ENCODE measurements at regions not wholly inside any gene's neighbourhood (a gene's known extent, or its start where the extent isn't known, plus 50 kb on each side); places are given as distances from the start of the nearest gene placed in this dataset.

GRCh38 chr5:4319478-4320128 is 724.0 kb downstream of the IRX1 start:
- no peak for DNase-seq (ENCODE audit: low spot score)

DNA sequence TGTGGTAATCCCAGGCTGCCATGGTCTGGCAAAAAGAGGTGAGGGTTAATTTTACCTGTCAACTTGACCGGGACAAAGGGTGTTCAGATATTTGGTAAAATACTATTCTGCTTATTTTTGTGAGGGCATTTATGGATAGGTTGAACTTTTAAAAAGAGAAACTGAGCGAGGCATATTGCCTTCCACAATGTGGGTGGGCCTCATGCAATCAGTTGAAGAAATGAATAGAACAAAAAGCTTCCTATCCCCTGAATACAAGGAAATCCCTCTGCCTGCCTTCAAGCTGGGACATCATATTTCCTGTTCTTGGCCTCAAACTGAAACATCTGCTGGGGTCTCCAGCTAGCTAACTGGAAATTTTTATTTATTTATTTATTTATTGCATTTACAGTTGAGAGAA is 734.7 kb downstream of the IRX1 start:
- no peak for DNase-seq (ENCODE audit: low spot score)

GRCh38 chr5:4335078-4335477 is 739.4 kb downstream of the IRX1 start:
- DNase-seq (ENCODE audit: low spot score): no peak

- DNase-seq (ENCODE audit: low spot score): no peak
These were observed 741.9 kb downstream of the IRX1 start for GRCh38 chr5:4337519-4337918.

DNA sequence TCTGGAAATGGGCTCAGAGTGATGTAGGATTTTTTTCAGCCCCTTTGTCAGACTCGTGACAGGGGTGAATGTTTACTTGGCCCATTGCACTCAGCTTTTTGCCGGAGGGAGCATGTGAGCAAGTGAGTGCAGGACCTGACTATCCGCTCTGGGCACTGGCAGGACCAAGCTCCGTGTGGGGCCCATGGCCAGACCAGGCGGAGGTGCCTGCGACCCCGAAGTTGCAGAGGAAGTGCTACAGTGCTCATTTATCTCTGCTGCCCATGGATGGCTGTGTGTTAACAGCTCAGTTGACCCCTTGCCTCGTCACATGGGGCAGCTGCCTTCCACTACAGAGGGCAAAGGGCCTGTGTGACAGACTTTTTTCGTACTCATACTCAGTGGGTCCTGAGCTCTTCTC is 744.3 kb downstream of the IRX1 start:
- DNase-seq (ENCODE audit: low spot score): no peak

DNA sequence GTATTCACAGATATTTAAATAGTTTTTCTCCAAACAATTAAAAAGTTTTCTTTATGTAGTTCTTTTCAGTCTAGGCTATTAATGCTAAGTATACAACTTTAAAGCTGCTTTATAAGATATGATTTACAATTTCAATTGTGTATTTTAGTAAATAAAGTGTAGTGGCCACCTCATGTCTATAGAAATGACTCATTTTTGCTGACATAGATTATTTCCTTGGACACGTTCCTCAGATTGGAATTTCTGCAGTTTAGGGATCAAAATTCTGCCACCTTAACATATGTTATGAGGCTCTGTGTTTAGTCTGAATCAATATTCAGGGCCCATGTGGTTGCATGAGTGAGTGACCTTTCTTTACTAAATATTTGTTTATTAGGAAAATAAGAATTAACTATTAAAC is 750.2 kb downstream of the IRX1 start:
- DNase-seq (ENCODE audit: low spot score): no peak

- DNase-seq (ENCODE audit: low spot score): no peak
These were observed 752.8 kb downstream of the IRX1 start for GRCh38 chr5:4348423-4348822.

DNA sequence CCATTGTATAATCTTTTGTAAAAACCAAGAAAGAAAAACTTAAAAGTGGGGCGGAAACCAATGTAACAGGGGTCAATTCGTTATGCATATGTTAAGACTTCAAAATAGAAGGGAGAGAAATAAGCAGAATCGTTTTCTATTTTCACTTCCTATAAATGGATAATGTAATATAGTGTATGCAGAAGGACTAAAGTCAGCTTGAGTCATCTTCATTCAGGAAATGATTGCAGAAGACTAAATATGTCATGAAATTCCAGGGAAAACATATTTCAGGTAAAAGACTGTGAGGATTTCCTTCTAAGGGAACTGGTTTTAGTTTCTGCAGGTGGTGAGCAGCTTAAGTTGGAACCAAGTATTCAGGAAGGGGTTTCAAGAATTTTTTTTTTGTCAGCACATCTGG is 753.3 kb downstream of the IRX1 start:
- DNase-seq (ENCODE audit: low spot score): no peak

DNA sequence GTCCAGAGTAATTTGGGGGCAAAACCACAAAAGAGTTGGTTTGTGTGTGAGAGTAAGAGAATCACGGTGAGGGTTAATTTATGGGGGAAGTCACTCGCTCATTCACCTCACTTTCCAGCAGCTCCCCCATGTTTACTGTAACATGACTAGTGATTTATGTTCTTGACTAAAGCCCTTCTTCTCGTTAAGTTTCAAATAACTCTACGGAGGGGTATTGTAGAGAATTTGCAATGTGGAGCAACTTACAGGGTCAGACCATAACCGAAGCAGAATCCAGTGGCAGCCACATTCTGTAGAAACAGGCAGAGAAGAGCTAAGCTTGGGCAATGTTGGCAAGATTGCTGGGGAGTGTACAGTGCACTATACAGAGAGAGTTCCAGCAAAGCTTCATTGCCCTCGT is 760.6 kb downstream of the IRX1 start:
- DNase-seq (ENCODE audit: low spot score): no peak

DNA sequence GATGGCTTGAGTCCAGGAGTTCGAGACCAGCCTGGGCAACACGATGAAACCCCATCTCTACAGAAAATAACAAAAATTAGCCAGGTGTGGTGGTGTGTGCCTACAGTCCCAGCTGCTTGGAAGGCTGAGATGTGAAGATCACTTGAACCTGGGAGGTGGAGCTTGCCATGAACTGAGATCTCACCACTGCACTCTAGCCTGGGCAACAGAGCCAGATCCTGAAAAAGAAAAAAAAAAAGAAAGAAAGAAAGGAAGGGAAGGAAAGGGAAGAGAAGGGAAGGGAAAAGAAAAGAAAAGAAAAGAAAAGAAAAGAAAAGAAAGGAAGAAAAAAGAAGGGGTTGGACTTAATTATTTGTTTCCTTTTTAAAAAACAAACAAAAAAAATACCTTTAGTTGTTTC is 764.2 kb downstream of the IRX1 start:
- no peak for DNase-seq (ENCODE audit: low spot score)

- no peak for DNase-seq (ENCODE audit: low spot score)
These were observed 766.1 kb downstream of the IRX1 start for GRCh38 chr5:4361753-4362152.

GRCh38 chr5:4362411-4362810 is 766.8 kb downstream of the IRX1 start:
- no peak for DNase-seq (ENCODE audit: low spot score)

- no peak for DNase-seq (ENCODE audit: low spot score)
These were observed 767.4 kb downstream of the IRX1 start for GRCh38 chr5:4363045-4363444.

DNA sequence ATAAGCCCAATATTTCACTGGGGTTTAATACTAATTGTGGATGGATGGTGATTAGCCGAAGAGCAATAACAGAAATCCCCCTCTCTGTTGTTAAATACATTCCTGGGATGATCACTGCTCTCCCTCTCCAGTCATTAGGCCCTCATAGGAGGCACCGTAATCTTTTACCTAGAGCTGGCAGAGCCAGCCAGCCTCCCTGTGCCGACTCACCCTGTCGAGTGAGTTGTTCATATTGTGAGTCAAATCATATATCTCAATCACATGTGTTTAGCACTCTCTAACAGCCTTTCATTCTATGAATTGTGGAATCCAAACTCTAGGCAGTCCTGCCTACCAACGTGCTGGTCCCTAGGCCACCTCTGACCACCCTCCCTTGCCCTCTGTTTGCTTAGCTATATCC is 771.0 kb downstream of the IRX1 start:
- DNase-seq (ENCODE audit: low spot score): no peak

DNA sequence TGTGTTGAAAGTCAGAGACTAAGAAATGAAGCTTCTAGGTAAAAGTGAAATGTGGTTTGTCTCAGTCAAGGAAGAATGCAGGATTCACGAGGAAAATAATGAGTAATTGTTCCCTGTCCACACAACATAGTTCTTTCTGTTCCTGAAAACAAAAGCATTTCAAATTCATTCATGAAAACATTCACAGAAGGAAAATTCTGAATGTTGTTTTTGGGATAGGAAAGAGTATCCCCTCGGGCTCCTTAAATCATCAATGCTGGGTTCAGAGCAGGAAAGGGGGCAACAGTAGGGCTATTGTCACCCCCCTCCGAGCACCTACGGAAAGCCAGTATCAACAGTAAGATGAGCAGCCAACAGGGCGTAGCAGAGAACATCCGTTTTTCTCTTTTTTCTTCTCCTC is 769.9 kb upstream of the ADAMTS16 start:
- DNase-seq (ENCODE audit: low spot score): peak; percentile 87

GRCh38 chr5:4372481-4372880 is 767.6 kb upstream of the ADAMTS16 start:
- DNase-seq (ENCODE audit: low spot score): no peak

DNA sequence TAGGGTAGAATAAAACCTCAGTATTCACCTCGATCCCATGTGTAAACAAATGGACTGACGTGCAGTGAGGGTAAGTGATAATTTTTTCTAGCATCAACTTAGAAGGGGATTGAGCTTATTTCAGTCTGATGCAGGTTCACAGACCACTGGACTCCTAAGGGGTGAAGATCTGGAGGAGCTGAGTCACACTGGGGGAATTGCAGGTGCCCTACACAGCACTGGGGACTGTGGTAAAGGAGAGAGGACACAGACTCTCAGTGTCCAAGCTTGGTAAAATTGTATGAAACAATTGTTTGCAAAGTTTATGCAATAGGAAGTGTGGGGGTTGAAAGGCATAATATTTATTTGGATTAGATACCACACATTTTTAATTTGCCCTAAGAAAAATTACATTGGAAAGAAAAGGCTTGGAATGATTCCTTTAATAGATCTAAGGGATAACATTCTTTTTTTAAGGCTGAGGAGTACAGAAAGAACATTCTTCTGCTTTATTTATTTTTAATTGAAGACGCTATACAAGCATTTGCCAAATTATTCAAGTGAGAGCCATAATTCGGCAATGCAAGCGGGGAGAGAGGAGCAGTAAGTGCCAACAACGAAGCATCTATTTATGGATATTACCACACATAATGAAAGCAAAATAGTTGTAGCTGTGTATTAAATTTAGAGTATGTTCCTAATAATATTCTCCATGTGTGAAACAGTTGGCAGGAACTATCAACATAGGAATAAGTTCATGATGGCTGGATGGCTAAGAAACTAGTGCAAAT is 766.9 kb upstream of the ADAMTS16 start:
- no peak for DNase-seq (ENCODE audit: low spot score)

DNA sequence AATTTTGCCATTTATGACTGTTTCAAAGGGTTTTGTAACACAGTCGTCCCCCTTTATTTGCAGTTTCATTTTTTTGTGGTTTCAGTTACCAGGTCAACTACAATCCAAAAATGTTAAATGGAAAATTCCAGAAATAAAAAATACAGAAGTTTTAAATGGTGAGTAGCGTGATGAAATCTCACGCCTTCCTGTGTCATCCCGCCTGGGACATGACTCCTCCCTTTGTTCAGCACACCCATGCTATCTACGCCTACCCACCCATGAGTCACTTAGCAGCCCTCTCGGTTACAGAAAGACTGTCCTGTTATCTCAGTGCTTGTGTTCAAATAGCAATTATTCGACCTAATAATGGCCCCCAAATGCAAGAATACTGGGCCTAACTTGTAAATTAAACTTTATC is 765.3 kb upstream of the ADAMTS16 start:
- no peak for DNase-seq (ENCODE audit: low spot score)

DNA sequence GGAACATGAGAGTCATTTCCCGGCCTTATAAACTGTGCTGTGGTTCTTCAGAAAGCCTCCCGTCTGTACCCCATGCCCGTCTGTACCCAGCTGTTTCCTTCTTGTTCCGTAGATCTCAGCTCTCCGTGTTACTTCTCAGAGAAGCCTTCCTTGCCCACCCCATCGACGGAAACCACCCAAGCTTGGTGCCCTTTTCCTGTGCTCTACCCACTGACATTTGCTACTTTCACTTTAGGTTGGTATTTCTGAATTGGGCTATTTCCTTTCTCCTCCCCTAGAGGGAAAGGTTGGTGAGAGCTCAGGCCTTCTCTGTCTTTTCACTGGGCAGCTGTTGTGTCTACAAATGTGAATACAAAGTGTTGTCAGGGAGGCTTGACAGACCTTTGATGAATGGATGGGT is 764.5 kb upstream of the ADAMTS16 start:
- DNase-seq (ENCODE audit: low spot score): no peak

- no peak for DNase-seq (ENCODE audit: low spot score)
These were observed 757.0 kb upstream of the ADAMTS16 start for GRCh38 chr5:4383102-4383501.

DNA sequence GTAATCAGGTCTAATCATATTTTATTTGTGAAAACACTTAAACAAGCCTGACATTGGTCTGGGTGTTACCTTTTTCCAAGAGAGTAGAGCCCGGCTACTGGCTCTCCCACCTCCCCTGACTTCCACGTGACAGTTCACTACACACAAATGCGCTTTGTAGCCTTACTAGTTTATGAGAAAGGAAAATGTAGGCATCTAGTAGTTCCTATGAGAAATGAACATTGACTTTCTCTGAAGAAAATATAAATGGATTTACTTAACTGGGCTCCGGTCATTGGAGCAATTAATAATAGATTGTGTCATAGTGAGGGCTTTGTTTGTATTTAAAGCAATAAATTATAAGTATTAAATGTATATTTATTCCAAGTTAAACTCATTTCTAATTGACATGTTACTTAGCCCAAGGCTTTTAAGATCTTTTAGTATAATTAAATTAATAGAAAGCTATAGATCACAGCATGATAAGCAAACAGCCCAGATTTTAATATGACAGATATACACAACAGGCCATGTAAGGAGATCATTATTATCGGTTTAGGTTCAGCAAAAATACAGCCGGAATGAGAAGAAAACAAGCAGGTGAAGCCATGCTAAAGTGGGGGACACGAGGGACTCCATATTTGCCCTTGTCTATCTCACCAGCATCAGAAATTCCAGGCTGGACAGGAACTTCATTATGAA is 756.5 kb upstream of the ADAMTS16 start:
- no peak for DNase-seq (ENCODE audit: low spot score)

DNA sequence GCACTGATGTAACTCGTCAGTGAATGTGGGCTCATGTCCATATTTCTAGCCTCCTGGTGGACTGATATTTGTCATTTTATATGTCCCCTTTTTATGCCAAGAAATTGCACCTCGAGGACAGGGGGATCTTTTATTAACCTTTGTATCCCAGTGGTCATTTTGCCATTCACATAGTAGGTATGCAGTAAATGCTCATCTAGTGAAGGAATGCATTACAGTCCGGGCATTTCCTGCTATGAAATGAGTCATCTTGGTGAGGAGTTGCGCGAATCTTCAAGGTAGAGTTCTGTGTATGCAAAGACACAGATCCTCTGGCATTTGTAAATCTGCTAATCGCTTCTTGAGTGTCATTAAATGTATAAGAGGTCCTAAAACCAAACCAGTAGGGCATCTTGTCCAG is 755.5 kb upstream of the ADAMTS16 start:
- no peak for DNase-seq (ENCODE audit: low spot score)

GRCh38 chr5:4386152-4386551 is 754.0 kb upstream of the ADAMTS16 start:
- no peak for DNase-seq (ENCODE audit: low spot score)

Measured in pons (tissue), 1 donor.